ENCODE measurements at regions not wholly inside any gene's neighbourhood (a gene's known extent, or its start where the extent isn't known, plus 50 kb on each side); places are given as distances from the start of the nearest gene placed in this dataset.

DNA sequence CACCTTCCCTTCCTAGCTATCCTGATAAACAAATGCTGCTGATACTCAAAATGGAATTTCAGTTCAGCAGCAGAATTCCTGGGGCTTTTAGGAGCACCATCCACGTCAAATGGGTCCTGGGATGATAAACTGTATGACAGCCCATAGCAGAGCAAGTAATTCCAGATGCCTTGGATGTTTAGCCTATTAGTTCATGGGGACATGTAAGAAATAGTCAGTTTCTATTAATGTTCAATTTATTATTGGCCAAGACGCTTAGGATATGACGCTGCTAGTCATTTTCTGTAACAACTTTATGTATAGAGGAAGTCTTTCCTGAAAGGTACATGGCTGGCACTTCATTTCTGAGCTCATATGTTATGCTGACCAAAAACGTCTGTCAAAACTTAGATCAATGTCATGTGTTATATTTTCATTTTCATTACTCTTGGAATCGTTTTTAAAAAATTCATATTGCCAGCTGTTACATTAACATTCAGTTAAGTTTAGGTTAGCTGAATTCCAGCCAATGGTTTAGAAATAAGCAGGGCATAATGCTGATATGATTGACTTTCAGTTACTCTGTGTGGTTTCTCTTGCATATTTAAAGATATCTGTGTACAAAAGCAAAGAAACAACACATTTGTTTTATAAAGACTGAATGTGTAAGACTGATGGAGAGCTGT, 243.8 kb downstream of the CSNK1G3 start:
- no peak overlapping the region for H3K4me3 ChIP-seq (ENCODE audit: low read length)
- no peak overlapping the region for H3K9ac ChIP-seq (ENCODE audit: low read length)
- H3K27ac ChIP-seq (ENCODE audit: low read depth, low read length) = no peak overlapping the region
- no peaks in the 10 kb centered on the region for H3K27me3 ChIP-seq (ENCODE audit: control insufficient read depth, insufficient read depth, low read length)
- H3K36me3 ChIP-seq (ENCODE audit: control insufficient read depth, insufficient read depth, low read length) = no peaks in the 10 kb centered on the region
- H3K4me1 ChIP-seq (ENCODE audit: control insufficient read depth, insufficient read depth, low read length) = peaks cover 13% of the 10 kb centered on the region

DNA sequence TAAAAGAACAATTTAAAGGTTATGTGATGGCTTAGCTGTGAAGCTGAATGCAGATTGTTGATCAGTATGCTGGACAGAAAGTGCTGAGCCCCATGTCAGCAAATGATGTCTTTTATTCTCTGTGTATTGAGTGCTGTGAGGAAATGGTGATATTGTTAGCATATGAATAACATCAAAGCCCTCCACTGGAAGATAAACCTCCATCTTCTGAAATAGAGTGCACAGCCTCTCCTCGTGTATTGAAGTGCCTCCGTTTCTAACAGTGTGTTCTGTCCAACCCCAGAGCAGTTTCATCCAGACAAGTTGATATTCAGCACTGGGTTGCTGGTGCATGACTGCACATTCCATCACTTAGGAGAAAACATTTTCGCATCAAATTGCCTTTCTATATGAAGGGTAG, 242.9 kb downstream of the CSNK1G3 start:
- no peaks in the 10 kb centered on the region for H3K27me3 ChIP-seq (ENCODE audit: control insufficient read depth, insufficient read depth, low read length)
- no peak overlapping the region for H3K9ac ChIP-seq (ENCODE audit: low read length)
- no peaks in the 10 kb centered on the region for H3K36me3 ChIP-seq (ENCODE audit: control insufficient read depth, insufficient read depth, low read length)
- peaks cover 13% of the 10 kb centered on the region for H3K4me1 ChIP-seq (ENCODE audit: control insufficient read depth, insufficient read depth, low read length)
- no peak overlapping the region for H3K27ac ChIP-seq (ENCODE audit: low read depth, low read length)
- no peak overlapping the region for H3K4me3 ChIP-seq (ENCODE audit: low read length)

DNA sequence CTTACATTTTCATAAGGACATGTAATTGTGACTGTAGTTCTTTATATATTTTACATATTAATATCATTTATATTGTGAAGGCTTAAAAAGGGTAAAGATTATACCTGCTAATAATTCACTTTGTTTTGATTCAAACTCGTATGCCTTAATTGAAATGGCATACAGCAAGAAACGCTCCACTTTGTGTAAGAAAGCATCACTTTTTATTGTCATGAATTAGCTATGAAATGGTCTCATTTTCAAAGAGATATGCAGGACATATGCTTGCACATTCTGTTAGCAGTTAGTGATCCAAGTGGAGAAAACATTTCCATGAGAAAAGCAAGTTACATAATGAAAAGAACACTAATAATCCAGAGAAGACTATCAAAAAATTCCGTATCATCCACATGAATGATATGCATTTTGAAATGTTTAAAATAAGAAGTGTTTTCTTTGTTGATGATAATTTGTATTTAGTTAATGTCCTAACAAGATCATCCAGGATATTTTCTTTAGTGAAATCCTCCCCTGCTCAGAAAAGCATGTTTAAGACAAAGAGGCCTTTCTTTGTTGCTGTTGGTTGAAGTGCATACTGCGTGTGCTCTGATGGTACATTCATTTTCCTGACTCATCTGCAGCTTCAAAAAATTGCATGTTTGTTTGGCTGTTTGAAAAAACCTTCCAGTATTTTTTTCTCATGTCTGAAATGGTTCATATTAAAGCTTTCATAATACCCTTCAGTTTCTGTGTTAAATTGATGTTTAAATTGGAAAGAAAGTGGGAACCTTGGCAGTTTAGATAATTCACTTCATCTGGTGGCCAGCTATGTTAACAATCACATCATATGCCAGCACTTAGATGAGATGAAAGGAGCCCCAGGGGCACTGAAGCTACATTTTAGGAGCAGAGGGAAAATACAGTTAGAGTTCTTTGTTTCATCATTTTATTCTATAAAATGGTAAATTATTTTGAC, 242.2 kb downstream of the CSNK1G3 start:
- Histone ChIP-seq H3K4me1 (ENCODE audit: control insufficient read depth, insufficient read depth, low read length) (peaks cover 13% of the 10 kb centered on the region), H3K36me3 (ENCODE audit: control insufficient read depth, insufficient read depth, low read length) (no peaks in the 10 kb centered on the region), H3K4me3 (ENCODE audit: low read length) (no peak overlapping the region), H3K27ac (ENCODE audit: low read depth, low read length) (no peak overlapping the region), H3K9ac (ENCODE audit: low read length) (no peak overlapping the region), H3K27me3 (ENCODE audit: control insufficient read depth, insufficient read depth, low read length) (no peaks in the 10 kb centered on the region)

DNA sequence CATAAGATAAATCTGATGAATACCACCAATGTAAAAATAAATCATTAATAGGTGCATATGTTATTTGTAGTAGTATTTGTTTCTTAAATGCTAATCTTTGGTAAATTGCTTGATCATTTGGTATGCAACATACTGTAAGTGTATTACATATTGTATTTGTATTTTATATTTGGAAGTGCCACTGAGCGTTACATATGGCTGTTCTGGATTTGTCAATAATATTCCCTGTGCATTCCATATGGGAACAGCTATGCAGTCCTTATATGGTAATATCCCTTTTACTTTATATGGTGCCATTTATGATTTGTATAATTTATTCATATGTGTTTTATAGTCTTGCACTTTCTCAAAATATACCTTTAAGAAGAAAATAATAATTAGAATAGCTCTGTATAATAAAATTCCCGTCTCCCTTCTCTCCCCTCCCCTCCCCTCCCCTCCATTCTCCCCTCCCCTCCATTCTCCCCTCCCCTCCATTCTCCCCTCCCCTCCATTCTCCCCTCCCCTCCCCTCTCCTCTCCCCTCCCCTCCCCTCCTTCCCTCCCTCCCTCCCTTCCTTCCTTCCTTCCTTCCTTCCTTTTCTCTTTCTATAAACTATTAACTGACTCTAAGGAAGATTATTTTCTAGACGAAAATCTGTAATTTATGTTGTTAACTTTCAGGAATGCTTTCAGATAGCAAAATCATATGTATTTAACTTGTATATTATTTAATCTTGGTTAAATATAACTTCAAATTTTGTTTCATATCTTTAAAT, 241.4 kb downstream of the CSNK1G3 start:
- Histone ChIP-seq H3K27ac (ENCODE audit: low read depth, low read length) (no peak overlapping the region), H3K27me3 (ENCODE audit: control insufficient read depth, insufficient read depth, low read length) (no peaks in the 10 kb centered on the region), H3K9ac (ENCODE audit: low read length) (no peak overlapping the region), H3K4me3 (ENCODE audit: low read length) (no peak overlapping the region), H3K4me1 (ENCODE audit: control insufficient read depth, insufficient read depth, low read length) (peaks cover 13% of the 10 kb centered on the region), H3K36me3 (ENCODE audit: control insufficient read depth, insufficient read depth, low read length) (no peaks in the 10 kb centered on the region)

DNA sequence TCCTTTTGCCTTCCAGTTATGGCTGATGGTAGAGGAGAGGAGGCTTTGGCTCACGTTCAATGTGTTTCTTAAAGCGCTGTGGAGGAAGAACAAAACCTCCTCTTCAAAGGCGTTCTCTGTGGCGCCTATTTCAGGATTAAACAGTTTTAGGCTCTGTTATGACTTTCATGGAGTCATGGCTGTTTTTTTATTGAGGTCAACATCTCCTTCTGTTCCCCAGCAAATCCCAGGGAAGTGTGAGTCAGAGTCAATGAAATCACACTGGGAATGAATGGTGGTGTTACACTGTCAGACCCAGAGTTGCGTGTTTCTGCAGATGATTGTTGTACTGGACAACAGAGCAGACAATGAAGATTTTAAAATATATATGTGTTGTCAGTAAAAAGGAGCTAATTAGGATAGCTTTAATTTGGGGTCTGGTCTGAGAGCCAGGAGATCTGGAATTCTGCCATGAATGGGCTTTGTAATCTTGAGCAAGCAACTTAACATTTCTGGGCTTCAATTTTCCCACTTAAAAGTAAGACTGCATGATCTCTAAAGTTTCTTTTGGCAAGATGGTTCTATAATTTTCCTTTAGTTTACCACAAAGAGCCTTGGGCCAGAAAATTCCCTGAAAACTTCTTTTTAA, 240.7 kb downstream of the CSNK1G3 start:
- Histone ChIP-seq H3K4me3 (ENCODE audit: low read length) (no peak overlapping the region), H3K9ac (ENCODE audit: low read length) (no peak overlapping the region), H3K36me3 (ENCODE audit: control insufficient read depth, insufficient read depth, low read length) (no peaks in the 10 kb centered on the region), H3K27me3 (ENCODE audit: control insufficient read depth, insufficient read depth, low read length) (no peaks in the 10 kb centered on the region), H3K4me1 (ENCODE audit: control insufficient read depth, insufficient read depth, low read length) (peaks cover 13% of the 10 kb centered on the region), H3K27ac (ENCODE audit: low read depth, low read length) (no peak overlapping the region)

DNA sequence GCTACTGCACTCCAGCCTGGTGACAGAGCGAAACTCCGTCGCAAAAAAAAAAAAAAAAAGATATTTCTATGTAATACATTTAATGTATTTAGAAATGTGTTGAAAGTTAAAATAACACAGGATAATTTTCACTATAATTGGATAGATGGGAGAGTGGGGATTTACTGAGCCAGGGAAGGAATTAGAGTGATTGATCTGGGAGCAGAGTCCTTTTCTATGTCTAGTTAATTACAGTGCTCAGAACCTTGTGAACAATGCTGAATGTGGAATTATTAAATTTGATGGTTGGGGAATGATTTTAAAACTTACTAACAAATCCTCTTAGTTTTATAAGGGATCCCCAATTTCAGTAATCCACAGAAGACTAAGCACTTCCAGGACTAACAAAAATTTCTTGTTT, 239.7 kb downstream of the CSNK1G3 start:
- Histone ChIP-seq H3K4me3 (ENCODE audit: low read length) (no peak overlapping the region), H3K27ac (ENCODE audit: low read depth, low read length) (no peak overlapping the region), H3K4me1 (ENCODE audit: control insufficient read depth, insufficient read depth, low read length) (peaks cover 13% of the 10 kb centered on the region), H3K27me3 (ENCODE audit: control insufficient read depth, insufficient read depth, low read length) (no peaks in the 10 kb centered on the region), H3K9ac (ENCODE audit: low read length) (no peak overlapping the region), H3K36me3 (ENCODE audit: control insufficient read depth, insufficient read depth, low read length) (no peaks in the 10 kb centered on the region)

DNA sequence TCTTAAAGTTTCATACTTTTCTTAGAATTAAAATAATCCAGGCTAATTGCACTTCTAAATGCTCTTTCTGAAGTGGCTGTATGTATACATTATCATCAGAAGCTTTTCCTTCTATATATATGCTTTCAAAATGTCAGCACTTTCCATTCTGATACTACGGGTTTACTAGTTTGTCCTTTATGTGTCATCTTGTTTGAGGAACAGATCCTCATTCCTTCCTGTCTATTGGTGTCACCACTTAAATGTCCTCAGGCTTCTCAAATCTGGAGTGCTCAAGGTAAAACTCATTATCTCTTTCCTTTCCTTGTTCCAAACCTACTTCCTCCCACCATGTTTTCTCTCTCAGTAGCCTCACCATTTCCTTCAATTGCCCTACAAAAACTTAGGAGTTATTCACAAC, 236.3 kb downstream of the CSNK1G3 start:
- Histone ChIP-seq H3K4me1 (ENCODE audit: control insufficient read depth, insufficient read depth, low read length) (no peaks in the 10 kb centered on the region), H3K27ac (ENCODE audit: low read depth, low read length) (no peak overlapping the region), H3K9ac (ENCODE audit: low read length) (no peak overlapping the region), H3K4me3 (ENCODE audit: low read length) (no peak overlapping the region), H3K27me3 (ENCODE audit: control insufficient read depth, insufficient read depth, low read length) (no peaks in the 10 kb centered on the region), H3K36me3 (ENCODE audit: control insufficient read depth, insufficient read depth, low read length) (no peaks in the 10 kb centered on the region)

DNA sequence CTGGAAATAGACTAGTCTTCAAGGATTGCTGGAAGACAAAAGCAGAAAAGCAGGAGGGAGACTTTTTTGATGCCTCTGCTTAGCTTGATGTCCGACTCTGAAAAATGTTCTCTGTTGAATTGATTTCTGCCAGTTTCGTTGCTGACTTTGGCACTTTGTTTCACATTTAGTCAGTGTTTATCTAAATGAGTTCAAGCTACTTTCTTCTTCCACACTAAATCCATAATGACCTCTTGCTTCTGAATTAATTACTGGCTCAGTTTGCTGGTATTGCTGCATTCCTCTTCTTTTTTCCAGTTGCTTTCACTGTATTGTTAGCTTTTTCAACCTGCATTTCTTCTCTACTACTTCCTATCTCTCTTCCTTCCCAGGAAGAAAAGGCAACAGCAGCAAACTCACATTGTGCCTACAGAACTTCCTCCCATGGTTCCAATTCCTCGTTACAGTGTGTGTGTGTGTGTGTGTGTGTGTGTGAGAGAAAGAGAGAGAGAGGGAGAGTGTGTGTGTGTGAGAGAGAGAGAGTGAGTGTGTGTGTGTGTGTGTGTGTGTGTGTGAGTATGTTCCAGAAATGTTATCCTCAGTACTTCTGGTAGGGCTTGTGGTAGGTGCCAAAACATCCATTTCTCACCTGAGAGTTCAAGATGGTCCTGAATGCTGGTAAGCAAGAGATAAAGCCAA, 234.8 kb downstream of the CSNK1G3 start:
- Histone ChIP-seq H3K27ac (ENCODE audit: low read depth, low read length) (no peak overlapping the region), H3K4me3 (ENCODE audit: low read length) (no peak overlapping the region), H3K4me1 (ENCODE audit: control insufficient read depth, insufficient read depth, low read length) (no peaks in the 10 kb centered on the region), H3K27me3 (ENCODE audit: control insufficient read depth, insufficient read depth, low read length) (no peaks in the 10 kb centered on the region), H3K36me3 (ENCODE audit: control insufficient read depth, insufficient read depth, low read length) (no peaks in the 10 kb centered on the region), H3K9ac (ENCODE audit: low read length) (no peak overlapping the region)

DNA sequence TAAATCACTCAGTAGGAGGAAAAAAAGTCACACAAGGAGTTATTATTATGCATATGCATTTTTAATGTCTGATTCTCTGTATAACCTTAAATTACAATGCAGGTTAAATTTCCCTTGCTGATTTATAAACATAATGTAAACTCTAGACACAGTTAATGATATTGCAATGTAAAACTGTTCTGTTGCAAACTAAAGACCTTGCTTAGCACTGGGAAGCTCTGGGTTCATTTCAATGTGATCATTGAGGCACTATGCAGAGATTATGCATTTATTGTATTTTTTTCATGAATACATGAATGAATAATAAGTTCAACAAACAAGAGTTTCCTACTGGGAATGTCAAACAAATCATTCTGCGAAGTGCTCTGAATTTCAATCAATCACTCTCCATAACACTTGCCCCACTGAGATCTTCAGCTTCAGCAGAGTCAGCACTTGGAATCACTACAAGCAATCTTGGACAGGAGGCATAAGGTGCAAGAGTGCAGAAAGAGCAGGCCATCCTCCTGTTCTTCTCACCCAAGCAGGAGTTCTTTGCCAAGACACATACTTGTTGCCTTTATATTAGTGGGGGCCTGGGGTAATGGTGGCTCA, 232.1 kb downstream of the CSNK1G3 start:
- no peaks in the 10 kb centered on the region for H3K4me1 ChIP-seq (ENCODE audit: control insufficient read depth, insufficient read depth, low read length)
- H3K27me3 ChIP-seq (ENCODE audit: control insufficient read depth, insufficient read depth, low read length) = no peaks in the 10 kb centered on the region
- H3K4me3 ChIP-seq (ENCODE audit: low read length) = no peak overlapping the region
- H3K27ac ChIP-seq (ENCODE audit: low read depth, low read length) = no peak overlapping the region
- H3K9ac ChIP-seq (ENCODE audit: low read length) = no peak overlapping the region
- no peaks in the 10 kb centered on the region for H3K36me3 ChIP-seq (ENCODE audit: control insufficient read depth, insufficient read depth, low read length)

DNA sequence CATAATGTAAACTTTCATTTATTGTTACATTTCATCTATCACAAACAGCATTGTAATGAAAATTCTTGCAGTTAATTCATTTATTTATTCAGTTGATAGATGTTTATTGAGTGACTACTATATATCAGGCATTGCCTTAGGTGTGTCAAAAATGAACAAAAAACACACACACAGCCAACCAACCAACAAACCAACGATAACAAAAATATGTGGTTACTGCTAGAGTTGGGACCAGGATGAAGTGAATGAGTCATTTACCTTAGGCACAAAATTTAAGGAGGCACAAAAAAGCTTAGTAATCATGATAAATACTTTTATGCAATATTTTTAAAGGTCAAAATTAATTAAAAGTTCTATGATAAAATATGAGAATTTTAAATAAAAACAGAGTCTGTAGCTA, 223.4 kb downstream of the CSNK1G3 start:
- no peaks in the 10 kb centered on the region for H3K27me3 ChIP-seq (ENCODE audit: control insufficient read depth, insufficient read depth, low read length)
- H3K9ac ChIP-seq (ENCODE audit: low read length) = no peak overlapping the region
- H3K4me1 ChIP-seq (ENCODE audit: control insufficient read depth, insufficient read depth, low read length) = no peaks in the 10 kb centered on the region

DNA sequence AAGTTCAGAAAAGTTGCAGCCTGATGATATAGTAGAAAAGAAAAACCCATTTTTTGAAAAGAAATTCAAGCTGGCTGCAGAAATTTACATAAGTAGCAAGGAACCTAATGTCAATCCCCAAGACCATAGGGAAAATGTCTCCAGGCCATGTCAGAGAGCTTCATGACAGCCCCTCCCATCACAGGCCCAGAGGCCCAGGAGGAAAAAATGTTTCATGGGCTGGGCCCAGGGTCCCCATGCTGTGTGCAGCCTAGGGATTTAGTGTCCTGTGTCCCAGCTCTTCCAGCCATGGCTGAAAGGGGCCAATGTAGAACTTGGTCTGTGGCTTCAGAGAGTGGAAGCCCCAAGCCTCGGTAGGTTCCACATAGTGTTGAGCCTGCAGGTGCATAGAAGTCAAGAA, 220.3 kb downstream of the CSNK1G3 start:
- H3K9ac ChIP-seq (ENCODE audit: low read length) = no peak overlapping the region
- H3K27me3 ChIP-seq (ENCODE audit: control insufficient read depth, insufficient read depth, low read length) = no peaks in the 10 kb centered on the region
- H3K4me1 ChIP-seq (ENCODE audit: control insufficient read depth, insufficient read depth, low read length) = no peaks in the 10 kb centered on the region
- H3K27ac ChIP-seq (ENCODE audit: low read depth, low read length) = no peak overlapping the region
- H3K36me3 ChIP-seq (ENCODE audit: control insufficient read depth, insufficient read depth, low read length) = no peaks in the 10 kb centered on the region
- no peak overlapping the region for H3K4me3 ChIP-seq (ENCODE audit: low read length)

More for the DNA sequence above, 223.4 kb downstream of the CSNK1G3 start:
- Histone ChIP-seq H3K27ac (ENCODE audit: low read depth, low read length) (no peak overlapping the region), H3K4me3 (ENCODE audit: low read length) (no peak overlapping the region), H3K36me3 (ENCODE audit: control insufficient read depth, insufficient read depth, low read length) (no peaks in the 10 kb centered on the region)

Data from rectal smooth muscle tissue (tissue), 1 donor.